Fibroblast of lung (primary cell): ENCODE measurements at regions not wholly inside any gene's neighbourhood (a gene's known extent, or its start where the extent isn't known, plus 50 kb on each side); places are given as distances from the start of the nearest gene placed in this dataset.

Source experiments
- DNase-seq, 2 donors: peaks; one replicate each; pipeline versions ENCODE4 v3.0.0 to v3.0.0-alpha.2; 2010; ENCODE audit warnings: low read depth in 2 of 2
- H2AFZ ChIP-seq: 2 replicates; pipeline ENCODE4 v1.5.1; 2012; ENCODE audit warnings: low read length, control low read depth, inconsistent platforms
- H3K27ac ChIP-seq: 2 replicates; pipeline ENCODE4 v1.5.1; 2011; ENCODE audit warnings: low read length, control low read depth; ENCODE audit not compliant: insufficient read depth
- H3K27me3 ChIP-seq: 2 replicates; pipeline ENCODE4 v1.5.1; 2011; ENCODE audit warnings: mild to moderate bottlenecking, low read length; ENCODE audit not compliant: control insufficient read depth, insufficient read depth
- H3K36me3 ChIP-seq: 2 replicates; pipeline ENCODE4 v1.5.1; 2011; ENCODE audit warnings: low read length; ENCODE audit not compliant: control insufficient read depth, insufficient read depth
- H3K4me1 ChIP-seq: 2 replicates; pipeline ENCODE4 v1.5.1; 2011; ENCODE audit warnings: low read length; ENCODE audit not compliant: control insufficient read depth, insufficient read depth; ENCODE audit errors: extremely low read depth
- H3K4me2 ChIP-seq: 2 replicates; pipeline ENCODE4 v1.5.1; 2011; ENCODE audit warnings: low read length, control low read depth; ENCODE audit not compliant: insufficient read depth; ENCODE audit errors: extremely low read depth
- H3K4me3 ChIP-seq, 4 experiments: fragments of 200-600 bp in 1 of 4; sonication (generic) in 1 of 4; replicated peaks in 1 of 4; 2 replicates each; pipeline ENCODE4 v1.5.1; 2011 to 2016; ENCODE audit warnings: low read length in 4 of 4, low read depth in 3 of 4, mild to moderate bottlenecking in 3 of 4, control low read depth in 2 of 4, inconsistent platforms in 1 of 4, mixed read lengths in 1 of 4; ENCODE audit not compliant: insufficient read depth in 1 of 4; ENCODE audit errors: control extremely low read depth in 1 of 4
- H3K79me2 ChIP-seq: 2 replicates; pipeline ENCODE4 v1.5.1; 2012; ENCODE audit warnings: mild to moderate bottlenecking, low read length, inconsistent platforms; ENCODE audit not compliant: control insufficient read depth, insufficient read depth
- H3K9ac ChIP-seq: 2 replicates; pipeline ENCODE4 v1.5.1; 2011; ENCODE audit warnings: mild to moderate bottlenecking, low read length, control low read depth; ENCODE audit not compliant: insufficient read depth
- H3K9me3 ChIP-seq: 2 replicates; pipeline ENCODE4 v1.5.1; 2012; ENCODE audit warnings: low read depth, low read length; ENCODE audit not compliant: control insufficient read depth, insufficient read depth
- H4K20me1 ChIP-seq: 2 replicates; pipeline ENCODE4 v1.5.1; 2011; ENCODE audit warnings: low read length; ENCODE audit not compliant: control insufficient read depth, insufficient read depth; ENCODE audit errors: extremely low read depth
- CTCF ChIP-seq, 2 donors: IDR thresholded peaks in 1 of 2; conservative IDR thresholded peaks in 1 of 2; 1 replicate in 1 of 2; 2 replicates in 1 of 2; pipeline ENCODE4 v1.5.1; 2011 to 2012; ENCODE audit warnings: low read length in 2 of 2, control low read depth in 1 of 2, inconsistent platforms in 1 of 2, low read depth in 1 of 2, mild to moderate bottlenecking in 1 of 2
- EZH2 ChIP-seq: IDR thresholded peaks from 2 replicates; pipeline ENCODE4 v1.5.1; 2012; ENCODE audit warnings: low read length, control low read depth, mild to moderate bottlenecking; ENCODE audit errors: missing control alignments

GRCh38 chr16:54443839-54444238, 157.3 kb upstream of the IRX3 start:
- H3K4me3 ChIP-seq = no peak overlapping the region
- no peaks in the 10 kb centered on the region for H3K27me3 ChIP-seq
- peaks cover 4% of the 10 kb centered on the region for H3K4me1 ChIP-seq
- DNase-seq = no peak
- no peaks in the 10 kb centered on the region for H3K9me3 ChIP-seq
- no peak overlapping the region for H2AFZ ChIP-seq
- TF ChIP-seq CTCF (conservative IDR thresholded peaks at IDR 0.05 in 1 of 2, IDR thresholded peaks at IDR 0.05 in 1 of 2; ENCODE audit: low read depth in 1 of 2, low read length in 2 of 2) = no peak
- no peak for TF ChIP-seq EZH2
- no peaks in the 10 kb centered on the region for H3K36me3 ChIP-seq
- H3K4me2 ChIP-seq = no peak overlapping the region
- H3K9ac ChIP-seq = no peak overlapping the region
- no peak overlapping the region for H3K27ac ChIP-seq
- no peaks in the 10 kb centered on the region for H4K20me1 ChIP-seq
- H3K79me2 ChIP-seq = no peaks in the 10 kb centered on the region

GRCh38 chr16:54443352-54443751, 156.8 kb upstream of the IRX3 start:
- TF ChIP-seq EZH2 (no peak), CTCF (conservative IDR thresholded peaks at IDR 0.05 in 1 of 2, IDR thresholded peaks at IDR 0.05 in 1 of 2; ENCODE audit: low read depth in 1 of 2, low read length in 2 of 2) (no peak)
- Histone ChIP-seq H3K4me2 (no peak overlapping the region), H2AFZ (no peak overlapping the region), H3K79me2 (no peaks in the 10 kb centered on the region), H3K4me1 (peaks cover 4% of the 10 kb centered on the region), H3K36me3 (no peaks in the 10 kb centered on the region), H3K9me3 (no peaks in the 10 kb centered on the region), H3K4me3 (no peak overlapping the region), H4K20me1 (no peaks in the 10 kb centered on the region), H3K27ac (no peak overlapping the region), H3K9ac (no peak overlapping the region), H3K27me3 (no peaks in the 10 kb centered on the region)
- no peak for DNase-seq

- Histone ChIP-seq H3K27me3 (no peaks in the 10 kb centered on the region), H3K27ac (no peak overlapping the region), H3K4me1 (peaks cover 3% of the 10 kb centered on the region), H3K9ac (no peak overlapping the region), H3K36me3 (no peaks in the 10 kb centered on the region), H3K4me2 (no peak overlapping the region), H3K9me3 (no peaks in the 10 kb centered on the region), H3K4me3 (no peak overlapping the region), H2AFZ (no peak overlapping the region), H3K79me2 (no peaks in the 10 kb centered on the region), H4K20me1 (no peaks in the 10 kb centered on the region)
- TF ChIP-seq EZH2 (no peak), CTCF (conservative IDR thresholded peaks at IDR 0.05 in 1 of 2, IDR thresholded peaks at IDR 0.05 in 1 of 2; ENCODE audit: low read depth in 1 of 2, low read length in 2 of 2) (no peak)
- no peak for DNase-seq
These were observed 156.3 kb upstream of the IRX3 start for GRCh38 chr16:54442864-54443263.
